ENCODE measurements at regions not wholly inside any gene's neighbourhood (a gene's known extent, or its start where the extent isn't known, plus 50 kb on each side); places are given as distances from the start of the nearest gene placed in this dataset.

DNA sequence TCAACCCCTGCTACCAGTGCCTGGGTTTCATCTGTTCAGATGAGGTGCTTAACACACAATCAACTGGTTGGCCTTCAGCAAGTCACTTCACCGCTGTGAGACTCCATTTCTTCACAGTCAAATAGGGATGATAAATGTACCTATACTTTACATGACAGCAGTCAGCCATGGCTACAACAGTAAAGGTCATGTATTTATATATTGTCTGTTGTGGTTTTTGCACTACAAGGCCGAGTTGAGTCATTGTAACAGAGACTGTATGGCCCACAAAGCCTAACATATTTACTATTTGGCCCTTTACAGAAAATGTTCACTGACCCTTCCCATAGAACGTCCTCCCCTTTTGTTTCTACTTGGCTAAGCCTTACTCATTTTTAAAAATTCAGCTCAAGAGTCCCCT, 404.6 kb upstream of the F9 start:
- TF ChIP-seq, protein P1, sequence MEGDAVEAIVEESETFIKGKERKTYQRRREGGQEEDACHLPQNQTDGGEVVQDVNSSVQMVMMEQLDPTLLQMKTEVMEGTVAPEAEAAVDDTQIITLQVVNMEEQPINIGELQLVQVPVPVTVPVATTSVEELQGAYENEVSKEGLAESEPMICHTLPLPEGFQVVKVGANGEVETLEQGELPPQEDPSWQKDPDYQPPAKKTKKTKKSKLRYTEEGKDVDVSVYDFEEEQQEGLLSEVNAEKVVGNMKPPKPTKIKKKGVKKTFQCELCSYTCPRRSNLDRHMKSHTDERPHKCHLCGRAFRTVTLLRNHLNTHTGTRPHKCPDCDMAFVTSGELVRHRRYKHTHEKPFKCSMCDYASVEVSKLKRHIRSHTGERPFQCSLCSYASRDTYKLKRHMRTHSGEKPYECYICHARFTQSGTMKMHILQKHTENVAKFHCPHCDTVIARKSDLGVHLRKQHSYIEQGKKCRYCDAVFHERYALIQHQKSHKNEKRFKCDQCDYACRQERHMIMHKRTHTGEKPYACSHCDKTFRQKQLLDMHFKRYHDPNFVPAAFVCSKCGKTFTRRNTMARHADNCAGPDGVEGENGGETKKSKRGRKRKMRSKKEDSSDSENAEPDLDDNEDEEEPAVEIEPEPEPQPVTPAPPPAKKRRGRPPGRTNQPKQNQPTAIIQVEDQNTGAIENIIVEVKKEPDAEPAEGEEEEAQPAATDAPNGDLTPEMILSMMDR (IDR thresholded peaks at IDR 0.05 in 2 of 3, conservative IDR thresholded peaks at IDR 0.05 in 1 of 3; ENCODE audit: borderline replicate concordance in 1 of 3, insufficient read depth in 1 of 3, low read depth in 2 of 3, low read length in 2 of 3) = no peak
- TF ChIP-seq, protein P2, sequence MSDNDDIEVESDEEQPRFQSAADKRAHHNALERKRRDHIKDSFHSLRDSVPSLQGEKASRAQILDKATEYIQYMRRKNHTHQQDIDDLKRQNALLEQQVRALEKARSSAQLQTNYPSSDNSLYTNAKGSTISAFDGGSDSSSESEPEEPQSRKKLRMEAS (IDR thresholded peaks at IDR 0.05) = no peak
- TF ChIP-seq, protein P3, sequence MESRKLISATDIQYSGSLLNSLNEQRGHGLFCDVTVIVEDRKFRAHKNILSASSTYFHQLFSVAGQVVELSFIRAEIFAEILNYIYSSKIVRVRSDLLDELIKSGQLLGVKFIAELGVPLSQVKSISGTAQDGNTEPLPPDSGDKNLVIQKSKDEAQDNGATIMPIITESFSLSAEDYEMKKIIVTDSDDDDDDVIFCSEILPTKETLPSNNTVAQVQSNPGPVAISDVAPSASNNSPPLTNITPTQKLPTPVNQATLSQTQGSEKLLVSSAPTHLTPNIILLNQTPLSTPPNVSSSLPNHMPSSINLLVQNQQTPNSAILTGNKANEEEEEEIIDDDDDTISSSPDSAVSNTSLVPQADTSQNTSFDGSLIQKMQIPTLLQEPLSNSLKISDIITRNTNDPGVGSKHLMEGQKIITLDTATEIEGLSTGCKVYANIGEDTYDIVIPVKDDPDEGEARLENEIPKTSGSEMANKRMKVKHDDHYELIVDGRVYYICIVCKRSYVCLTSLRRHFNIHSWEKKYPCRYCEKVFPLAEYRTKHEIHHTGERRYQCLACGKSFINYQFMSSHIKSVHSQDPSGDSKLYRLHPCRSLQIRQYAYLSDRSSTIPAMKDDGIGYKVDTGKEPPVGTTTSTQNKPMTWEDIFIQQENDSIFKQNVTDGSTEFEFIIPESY (IDR thresholded peaks at IDR 0.05; ENCODE audit: extremely low read depth, insufficient replicate concordance, low read length) = no peak
- TF ChIP-seq POLR2AphosphoS5 (IDR thresholded peaks at IDR 0.05; ENCODE audit: low read depth, low read length) = no peak
- TF ChIP-seq, protein P4, sequence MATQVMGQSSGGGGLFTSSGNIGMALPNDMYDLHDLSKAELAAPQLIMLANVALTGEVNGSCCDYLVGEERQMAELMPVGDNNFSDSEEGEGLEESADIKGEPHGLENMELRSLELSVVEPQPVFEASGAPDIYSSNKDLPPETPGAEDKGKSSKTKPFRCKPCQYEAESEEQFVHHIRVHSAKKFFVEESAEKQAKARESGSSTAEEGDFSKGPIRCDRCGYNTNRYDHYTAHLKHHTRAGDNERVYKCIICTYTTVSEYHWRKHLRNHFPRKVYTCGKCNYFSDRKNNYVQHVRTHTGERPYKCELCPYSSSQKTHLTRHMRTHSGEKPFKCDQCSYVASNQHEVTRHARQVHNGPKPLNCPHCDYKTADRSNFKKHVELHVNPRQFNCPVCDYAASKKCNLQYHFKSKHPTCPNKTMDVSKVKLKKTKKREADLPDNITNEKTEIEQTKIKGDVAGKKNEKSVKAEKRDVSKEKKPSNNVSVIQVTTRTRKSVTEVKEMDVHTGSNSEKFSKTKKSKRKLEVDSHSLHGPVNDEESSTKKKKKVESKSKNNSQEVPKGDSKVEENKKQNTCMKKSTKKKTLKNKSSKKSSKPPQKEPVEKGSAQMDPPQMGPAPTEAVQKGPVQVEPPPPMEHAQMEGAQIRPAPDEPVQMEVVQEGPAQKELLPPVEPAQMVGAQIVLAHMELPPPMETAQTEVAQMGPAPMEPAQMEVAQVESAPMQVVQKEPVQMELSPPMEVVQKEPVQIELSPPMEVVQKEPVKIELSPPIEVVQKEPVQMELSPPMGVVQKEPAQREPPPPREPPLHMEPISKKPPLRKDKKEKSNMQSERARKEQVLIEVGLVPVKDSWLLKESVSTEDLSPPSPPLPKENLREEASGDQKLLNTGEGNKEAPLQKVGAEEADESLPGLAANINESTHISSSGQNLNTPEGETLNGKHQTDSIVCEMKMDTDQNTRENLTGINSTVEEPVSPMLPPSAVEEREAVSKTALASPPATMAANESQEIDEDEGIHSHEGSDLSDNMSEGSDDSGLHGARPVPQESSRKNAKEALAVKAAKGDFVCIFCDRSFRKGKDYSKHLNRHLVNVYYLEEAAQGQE (IDR thresholded peaks at IDR 0.05; ENCODE audit: low read depth) = no peak
- no peak for TF ChIP-seq SRF (IDR thresholded peaks at IDR 0.05; ENCODE audit: low read depth)
- no peak for TF ChIP-seq POLR2A (IDR thresholded peaks at IDR 0.05; ENCODE audit: borderline replicate concordance, extremely low read depth, insufficient read depth, insufficient read length)

All from HCT116 (cell line).